Mesenchymal stem cell (in vitro differentiated cells and primary cell): ENCODE measurements at regions not wholly inside any gene's neighbourhood (a gene's known extent, or its start where the extent isn't known, plus 50 kb on each side); places are given as distances from the start of the nearest gene placed in this dataset.

Source experiments
- DNase-seq: peaks from one replicate; pipeline ENCODE4 v3.0.0-alpha.2; 2013
- H2AFZ ChIP-seq: one replicate; pipeline ENCODE4 v1.6.1; 2013; ENCODE audit warnings: low read depth, mild to moderate bottlenecking, control low read depth, inconsistent platforms, low read length, moderate library complexity
- H2AK5ac ChIP-seq: 2 replicates; pipeline ENCODE4 v1.6.1; 2013; ENCODE audit warnings: low read length, moderate library complexity, mild to moderate bottlenecking, inconsistent platforms; ENCODE audit not compliant: severe bottlenecking
- H2BK120ac ChIP-seq: one replicate; pipeline ENCODE4 v1.6.1; 2013; ENCODE audit warnings: low read depth, mild to moderate bottlenecking, inconsistent platforms, low read length, moderate library complexity
- H2BK12ac ChIP-seq, 2 experiments: one replicate each; pipeline ENCODE4 v1.6.1; 2013; ENCODE audit warnings: inconsistent platforms in 2 of 2, low read length in 2 of 2, mild to moderate bottlenecking in 2 of 2, moderate library complexity in 2 of 2, control low read depth in 1 of 2
- H2BK15ac ChIP-seq: one replicate; pipeline ENCODE4 v1.6.1; 2013; ENCODE audit warnings: mild to moderate bottlenecking, low read depth, inconsistent platforms; ENCODE audit not compliant: poor library complexity, severe bottlenecking
- H2BK5ac ChIP-seq: 2 replicates; pipeline ENCODE4 v1.6.1; 2013; ENCODE audit warnings: low read depth, mild to moderate bottlenecking, low read length, control low read depth, inconsistent platforms; ENCODE audit not compliant: poor library complexity, severe bottlenecking
- H3K14ac ChIP-seq, 2 experiments: one replicate each; pipeline ENCODE4 v1.6.1; 2013; ENCODE audit warnings: inconsistent platforms in 2 of 2, low read length in 2 of 2, control low read depth in 1 of 2, mild to moderate bottlenecking in 1 of 2, moderate library complexity in 1 of 2
- H3K18ac ChIP-seq, 2 experiments: one replicate each; pipeline ENCODE4 v1.6.1; 2013; ENCODE audit warnings: inconsistent platforms in 2 of 2, low read length in 2 of 2, control low read depth in 1 of 2, low read depth in 1 of 2, mild to moderate bottlenecking in 1 of 2
- H3K23ac ChIP-seq, 2 experiments: one replicate each; pipeline ENCODE4 v1.6.1; 2013; ENCODE audit warnings: inconsistent platforms in 2 of 2, low read length in 2 of 2, mild to moderate bottlenecking in 2 of 2, moderate library complexity in 2 of 2, control low read depth in 1 of 2
- H3K27ac ChIP-seq: 2 replicates; pipeline ENCODE4 v1.5.1; 2013; ENCODE audit warnings: mild to moderate bottlenecking, moderate library complexity, low read length, control low read depth, inconsistent platforms; ENCODE audit not compliant: poor library complexity, severe bottlenecking
- H3K27me3 ChIP-seq, 2 experiments: 2 replicates each; pipeline versions ENCODE4 v1.6.1 to v1.7.0; 2013; ENCODE audit warnings: low read length in 2 of 2, mild to moderate bottlenecking in 2 of 2, moderate library complexity in 2 of 2, control low read depth in 1 of 2, inconsistent platforms in 1 of 2; ENCODE audit not compliant: control insufficient read depth in 1 of 2, insufficient read depth in 1 of 2
- H3K36me3 ChIP-seq, 2 experiments: 2 replicates each; pipeline versions ENCODE4 v1.6.1 to v1.7.0; 2013; ENCODE audit warnings: low read length in 2 of 2, control low read depth in 1 of 2, inconsistent platforms in 1 of 2, low read depth in 1 of 2, mild to moderate bottlenecking in 1 of 2; ENCODE audit not compliant: insufficient read depth in 2 of 2, control insufficient read depth in 1 of 2
- H3K4ac ChIP-seq, 2 experiments: one replicate each; pipeline ENCODE4 v1.6.1; 2013; ENCODE audit warnings: inconsistent platforms in 2 of 2, low read length in 2 of 2, mild to moderate bottlenecking in 2 of 2, moderate library complexity in 2 of 2, control low read depth in 1 of 2, low read depth in 1 of 2
- H3K4me1 ChIP-seq: 2 replicates; pipeline ENCODE4 v1.6.1; 2013; ENCODE audit warnings: low read depth, low read length, control low read depth; ENCODE audit not compliant: control insufficient read depth, insufficient read depth
- H3K4me2 ChIP-seq: 2 replicates; pipeline ENCODE4 v1.6.1; 2013; ENCODE audit warnings: low read length, mild to moderate bottlenecking, inconsistent platforms; ENCODE audit not compliant: poor library complexity, severe bottlenecking
- H3K4me3 ChIP-seq, 2 experiments: 2 replicates each; pipeline versions ENCODE4 v1.5.1 to v1.7.0; 2013; ENCODE audit warnings: low read length in 2 of 2, mild to moderate bottlenecking in 2 of 2, control low read depth in 1 of 2, low read depth in 1 of 2; ENCODE audit not compliant: insufficient read depth in 1 of 2
- H3K79me1 ChIP-seq: replicated peaks from 2 replicates; pipeline ENCODE4 v1.6.1; 2013; ENCODE audit warnings: mild to moderate bottlenecking, control low read depth, low read length, inconsistent platforms; ENCODE audit not compliant: poor library complexity, severe bottlenecking
- H3K9ac ChIP-seq: 2 replicates; pipeline ENCODE4 v1.7.0; 2013; ENCODE audit warnings: mild to moderate bottlenecking, low read length, moderate library complexity
- H3K9me3 ChIP-seq: 2 replicates; pipeline ENCODE4 v1.7.0; 2013; ENCODE audit warnings: mild to moderate bottlenecking, low read length; ENCODE audit not compliant: control insufficient read depth
- H4K8ac ChIP-seq: one replicate; pipeline ENCODE4 v1.6.1; 2013; ENCODE audit warnings: inconsistent platforms, mild to moderate bottlenecking, low read length, moderate library complexity
- H4K91ac ChIP-seq: one replicate; pipeline ENCODE4 v1.6.1; 2013; ENCODE audit warnings: mild to moderate bottlenecking, low read length, inconsistent platforms
- WGBS: methylation state at CpG from one replicate; pipeline ENCODE4 v1.1.7; 2013; ENCODE audit warnings: mixed read lengths; 5-methylcytosine and 5-hydroxymethylcytosine counted together

DNA sequence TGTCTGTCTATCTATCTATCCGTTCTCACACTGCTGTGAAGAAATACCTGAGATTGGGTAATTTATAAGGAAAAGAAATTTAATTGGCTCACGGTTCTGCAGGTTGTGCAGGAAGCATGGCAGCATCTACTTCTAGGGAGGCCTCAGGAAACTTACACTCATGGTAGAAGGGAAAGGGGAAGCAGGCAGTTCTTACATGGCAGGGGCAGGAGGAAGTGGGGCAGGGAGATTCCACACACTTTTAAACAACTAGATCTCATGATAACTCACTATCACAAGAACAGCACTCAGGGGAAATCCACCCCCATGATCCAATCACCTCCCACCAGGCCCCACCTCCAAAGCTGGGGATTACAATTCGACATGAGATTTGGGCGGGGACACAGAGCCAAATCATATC is 105.3 kb downstream of the SLC10A2 start:
- Histone ChIP-seq H3K9me3 (no peaks in the 10 kb centered on the region), H3K79me1 (no peaks in the 10 kb centered on the region), H3K27ac (no peak overlapping the region), H3K4ac (no peak overlapping the region), H2BK5ac (no peak overlapping the region), H2BK12ac (no peak overlapping the region), H2BK120ac (no peak overlapping the region), H3K9ac (no peak overlapping the region), H4K8ac (no peak overlapping the region), H3K4me1 (no peaks in the 10 kb centered on the region), H3K4me2 (no peak overlapping the region), H3K23ac (no peak overlapping the region), H2AFZ (no peak overlapping the region), H3K18ac (no peak overlapping the region), H2BK15ac (no peak overlapping the region), H3K14ac (no peak overlapping the region), H2AK5ac (no peak overlapping the region), H3K36me3 (no peaks in the 10 kb centered on the region), H3K27me3 (peaks cover 0 to 7% of the 10 kb centered on the region in 2 experiments), H3K4me3 (no peak overlapping the region), H4K91ac (no peak overlapping the region)
- no peak for DNase-seq
- WGBS: 81% methylated on average over 4 of the region's 4 CpGs

DNA sequence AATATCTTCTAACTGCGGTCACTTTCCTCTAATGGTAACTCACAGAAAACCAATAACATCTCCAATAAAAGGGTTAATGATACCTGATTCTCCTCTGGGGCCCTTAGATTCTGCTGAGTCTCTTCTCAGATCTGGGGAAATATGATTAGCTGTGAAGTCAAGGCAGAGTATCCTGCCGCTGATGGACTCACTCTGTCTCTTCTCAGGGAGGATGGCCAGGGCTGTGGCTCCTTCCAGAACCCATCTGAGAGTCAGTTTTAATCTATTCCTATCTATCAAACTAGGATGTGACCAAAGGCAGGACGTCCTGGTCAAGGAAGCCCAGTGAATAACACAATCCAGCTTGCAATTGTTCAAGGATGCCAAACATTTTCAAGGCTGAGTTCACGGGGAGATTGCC is 109.8 kb downstream of the SLC10A2 start:
- H3K4me3 ChIP-seq: no peak overlapping the region
- no peak overlapping the region for H3K18ac ChIP-seq
- no peak overlapping the region for H4K8ac ChIP-seq
- H2AFZ ChIP-seq: no peak overlapping the region
- peaks cover 0 to 7% of the 10 kb centered on the region in 2 experiments for H3K27me3 ChIP-seq
- H2BK120ac ChIP-seq: no peak overlapping the region
- no peaks in the 10 kb centered on the region for H3K9me3 ChIP-seq
- H3K14ac ChIP-seq: no peak overlapping the region
- no peak overlapping the region for H2BK12ac ChIP-seq
- no peak overlapping the region for H4K91ac ChIP-seq
- WGBS: 54% methylated on average over 2 of the region's 4 CpGs
- H3K4me2 ChIP-seq: no peak overlapping the region
- no peaks in the 10 kb centered on the region for H3K36me3 ChIP-seq
- no peak overlapping the region for H3K4ac ChIP-seq
- H2BK5ac ChIP-seq: no peak overlapping the region
- no peak for DNase-seq
- H3K79me1 ChIP-seq: no peaks in the 10 kb centered on the region
- H3K9ac ChIP-seq: no peak overlapping the region
- no peak overlapping the region for H3K27ac ChIP-seq
- no peaks in the 10 kb centered on the region for H3K4me1 ChIP-seq
- no peak overlapping the region for H2BK15ac ChIP-seq
- no peak overlapping the region for H3K23ac ChIP-seq
- H2AK5ac ChIP-seq: no peak overlapping the region

GRCh38 chr13:102954350-102954749 is 108.5 kb downstream of the ERCC5 start:
- Histone ChIP-seq H2BK120ac (no peak overlapping the region), H3K79me1 (no peaks in the 10 kb centered on the region), H3K4ac (no peak overlapping the region), H3K4me3 (no peak overlapping the region), H3K9me3 (no peaks in the 10 kb centered on the region), H3K36me3 (no peaks in the 10 kb centered on the region), H3K9ac (no peak overlapping the region), H3K4me1 (no peaks in the 10 kb centered on the region), H2BK12ac (no peak overlapping the region), H2AFZ (no peak overlapping the region), H3K23ac (no peak overlapping the region), H3K4me2 (no peak overlapping the region), H3K27ac (no peak overlapping the region), H3K27me3 (peaks cover 0 to 7% of the 10 kb centered on the region in 2 experiments), H4K8ac (no peak overlapping the region), H4K91ac (no peak overlapping the region), H3K18ac (no peak overlapping the region), H2BK15ac (no peak overlapping the region), H3K14ac (no peak overlapping the region), H2AK5ac (no peak overlapping the region), H2BK5ac (no peak overlapping the region)
- 93% methylated on average over 3 of the region's 3 CpGs for WGBS
- DNase-seq: no peak

- no peaks in the 10 kb centered on the region for H3K27me3 ChIP-seq
- no peak overlapping the region for H2AK5ac ChIP-seq
- H2BK5ac ChIP-seq: no peak overlapping the region
- no peak overlapping the region for H2BK15ac ChIP-seq
- no peak overlapping the region for H2BK120ac ChIP-seq
- H2BK12ac ChIP-seq: no peak overlapping the region
- no peak overlapping the region for H3K4me3 ChIP-seq
- WGBS: 81% methylated on average over 9 of the region's 9 CpGs
- no peak overlapping the region for H3K9ac ChIP-seq
- no peak overlapping the region for H3K27ac ChIP-seq
- no peak overlapping the region for H3K4ac ChIP-seq
- H3K36me3 ChIP-seq: no peaks in the 10 kb centered on the region
- no peak overlapping the region for H4K91ac ChIP-seq
- no peaks in the 10 kb centered on the region for H3K9me3 ChIP-seq
- no peak overlapping the region for H3K18ac ChIP-seq
- no peak overlapping the region for H3K14ac ChIP-seq
- no peak overlapping the region for H4K8ac ChIP-seq
- no peak for DNase-seq
- no peak overlapping the region for H3K23ac ChIP-seq
- no peak overlapping the region for H3K4me2 ChIP-seq
- no peaks in the 10 kb centered on the region for H3K4me1 ChIP-seq
- H3K79me1 ChIP-seq: no peaks in the 10 kb centered on the region
- no peak overlapping the region for H2AFZ ChIP-seq
Observed at GRCh38 chr13:102951808-102952207, 106.0 kb downstream of the ERCC5 start.
